Right renal cortex interstitium (tissue), 3 donors: ENCODE measurements at regions not wholly inside any gene's neighbourhood (a gene's known extent, or its start where the extent isn't known, plus 50 kb on each side); places are given as distances from the start of the nearest gene placed in this dataset.

Experiments
- DNase-seq, 3 donors: peaks; one replicate each; pipeline ENCODE4 v3.0.0-alpha.2; 2013; ENCODE audit warnings: low read depth in 3 of 3, low spot score in 2 of 3

- DNase-seq: no peak
Measured at GRCh38 chr10:131743190-131744151, 157.3 kb upstream of the PPP2R2D start.

- no peak for DNase-seq
Measured at GRCh38 chr10:131744346-131744745, 156.5 kb upstream of the PPP2R2D start.

- DNase-seq: no peak
Measured at GRCh38 chr10:131745591-131745990, 155.2 kb upstream of the PPP2R2D start.

GRCh38 chr10:131746241-131746711, 154.5 kb upstream of the PPP2R2D start:
- no peak for DNase-seq

GRCh38 chr10:131746785-131747184, 154.0 kb upstream of the PPP2R2D start:
- DNase-seq: no peak

- DNase-seq: no peak
Measured at GRCh38 chr10:131747251-131747650, 153.6 kb upstream of the PPP2R2D start.

- DNase-seq: no peak
Measured at GRCh38 chr10:131747791-131748190, 153.0 kb upstream of the PPP2R2D start.

- DNase-seq: no peak
Measured at GRCh38 chr10:131748191-131748590, 152.6 kb upstream of the PPP2R2D start.

- no peak for DNase-seq
Measured at GRCh38 chr10:131748831-131749766, 151.7 kb upstream of the PPP2R2D start.

GRCh38 chr10:131749767-131750142, 151.1 kb upstream of the PPP2R2D start:
- no peak for DNase-seq

GRCh38 chr10:131750171-131750895, 150.5 kb upstream of the PPP2R2D start:
- DNase-seq: no peak

- DNase-seq: no peak
Measured at GRCh38 chr10:131750973-131751826, 149.6 kb upstream of the PPP2R2D start.

- DNase-seq: no peak
Measured at GRCh38 chr10:131751827-131752775, 148.7 kb upstream of the PPP2R2D start.

GRCh38 chr10:131753336-131753735, 147.5 kb upstream of the PPP2R2D start:
- no peak for DNase-seq

- no peak for DNase-seq
Measured at GRCh38 chr10:131755200-131755599, 145.6 kb upstream of the PPP2R2D start.

GRCh38 chr10:131757285-131758058, 143.3 kb upstream of the PPP2R2D start:
- no peak for DNase-seq

GRCh38 chr10:131758062-131758938, 142.5 kb upstream of the PPP2R2D start:
- no peak for DNase-seq
